ENCODE measurements at regions not wholly inside any gene's neighbourhood (a gene's known extent, or its start where the extent isn't known, plus 50 kb on each side); places are given as distances from the start of the nearest gene placed in this dataset.

DNA sequence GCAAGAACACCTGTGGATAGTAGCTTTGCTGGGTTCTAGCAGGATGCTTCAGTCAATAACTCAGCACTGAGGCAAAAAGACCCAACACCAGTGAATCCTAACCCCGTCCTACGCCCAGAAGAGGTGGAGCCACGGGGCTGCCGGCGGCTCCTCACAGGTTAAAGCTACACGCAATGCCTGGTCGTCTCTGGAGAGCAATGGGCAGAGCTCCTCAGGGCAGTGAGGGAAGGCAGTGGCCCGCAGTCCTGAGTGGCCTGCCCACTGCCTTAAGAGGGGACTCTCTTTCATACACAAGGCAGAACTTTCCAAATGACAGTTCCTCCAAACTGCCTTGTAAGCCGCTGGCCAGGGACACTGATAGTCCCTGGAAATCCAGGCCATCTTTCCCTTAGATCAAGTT is 244.2 kb upstream of the IRX2 start:
- H2AFZ ChIP-seq (ENCODE audit: low read length), result no peak overlapping the region
- no peaks in the 10 kb centered on the region for H3K79me2 ChIP-seq (ENCODE audit: insufficient read depth, low read length)
- no peaks in the 10 kb centered on the region for H3K9me2 ChIP-seq (replicated peaks; ENCODE audit: low read depth, low read length)
- no peaks in the 10 kb centered on the region for H3K4me1 ChIP-seq (ENCODE audit: insufficient read depth, low read length, poor library complexity, severe bottlenecking)
- no peaks in the 10 kb centered on the region for H4K20me1 ChIP-seq (ENCODE audit: insufficient read depth, low read length, poor library complexity, severe bottlenecking)
- H3K9me3 ChIP-seq (ENCODE audit: insufficient read depth, low read depth, low read length), result peaks cover 14% of the 10 kb centered on the region; the same call in 1 of the 2 replicates
- no peak overlapping the region for H3K9ac ChIP-seq (ENCODE audit: low read depth, low read length, poor library complexity, severe bottlenecking)
- H3K27me3 ChIP-seq (ENCODE audit: insufficient read depth, low read length, poor library complexity, severe bottlenecking), result no peaks in the 10 kb centered on the region
- H3K36me3 ChIP-seq (ENCODE audit: insufficient read depth, low read length), result no peaks in the 10 kb centered on the region
- H3K4me2 ChIP-seq (ENCODE audit: low read depth, low read length, poor library complexity, severe bottlenecking), result no peak overlapping the region
- H3K4me3 ChIP-seq (ENCODE audit: low read length, poor library complexity, severe bottlenecking), result no peak overlapping the region
- TF ChIP-seq, protein P1, sequence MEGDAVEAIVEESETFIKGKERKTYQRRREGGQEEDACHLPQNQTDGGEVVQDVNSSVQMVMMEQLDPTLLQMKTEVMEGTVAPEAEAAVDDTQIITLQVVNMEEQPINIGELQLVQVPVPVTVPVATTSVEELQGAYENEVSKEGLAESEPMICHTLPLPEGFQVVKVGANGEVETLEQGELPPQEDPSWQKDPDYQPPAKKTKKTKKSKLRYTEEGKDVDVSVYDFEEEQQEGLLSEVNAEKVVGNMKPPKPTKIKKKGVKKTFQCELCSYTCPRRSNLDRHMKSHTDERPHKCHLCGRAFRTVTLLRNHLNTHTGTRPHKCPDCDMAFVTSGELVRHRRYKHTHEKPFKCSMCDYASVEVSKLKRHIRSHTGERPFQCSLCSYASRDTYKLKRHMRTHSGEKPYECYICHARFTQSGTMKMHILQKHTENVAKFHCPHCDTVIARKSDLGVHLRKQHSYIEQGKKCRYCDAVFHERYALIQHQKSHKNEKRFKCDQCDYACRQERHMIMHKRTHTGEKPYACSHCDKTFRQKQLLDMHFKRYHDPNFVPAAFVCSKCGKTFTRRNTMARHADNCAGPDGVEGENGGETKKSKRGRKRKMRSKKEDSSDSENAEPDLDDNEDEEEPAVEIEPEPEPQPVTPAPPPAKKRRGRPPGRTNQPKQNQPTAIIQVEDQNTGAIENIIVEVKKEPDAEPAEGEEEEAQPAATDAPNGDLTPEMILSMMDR (conservative IDR thresholded peaks at IDR 0.05; ENCODE audit: low read length), result no peak
- no peak for TF ChIP-seq EZH2phosphoT487 (IDR thresholded peaks at IDR 0.05; ENCODE audit: borderline replicate concordance)
- H3F3A ChIP-seq (ENCODE audit: low read depth), result no peaks in the 10 kb centered on the region

DNA sequence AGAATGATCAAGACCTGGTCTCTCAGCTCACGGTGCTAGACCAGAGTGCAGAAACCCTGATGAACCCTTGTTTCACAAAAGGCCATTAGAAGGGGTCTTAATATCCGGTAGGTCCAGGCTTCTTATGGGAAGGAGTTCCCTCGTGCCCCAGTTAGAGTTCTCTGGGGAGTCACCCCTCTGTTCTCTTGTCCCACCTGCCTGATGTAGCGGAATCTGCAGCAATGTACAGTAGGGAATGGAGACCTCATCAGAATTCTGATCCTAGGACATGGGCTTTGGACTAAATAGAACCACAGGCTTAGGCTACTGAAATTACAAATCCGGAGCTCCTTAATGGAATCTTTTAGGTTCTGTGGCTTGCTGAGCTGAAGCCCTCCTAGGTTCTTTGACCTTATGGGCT is 243.6 kb upstream of the IRX2 start:
- no peak overlapping the region for H3K9ac ChIP-seq (ENCODE audit: low read depth, low read length, poor library complexity, severe bottlenecking)
- TF ChIP-seq, protein P1 (conservative IDR thresholded peaks at IDR 0.05; ENCODE audit: low read length), result no peak
- no peak for TF ChIP-seq EZH2phosphoT487 (IDR thresholded peaks at IDR 0.05; ENCODE audit: borderline replicate concordance)
- no peak overlapping the region for H3K4me3 ChIP-seq (ENCODE audit: low read length, poor library complexity, severe bottlenecking)
- no peaks in the 10 kb centered on the region for H3K27me3 ChIP-seq (ENCODE audit: insufficient read depth, low read length, poor library complexity, severe bottlenecking)
- no peaks in the 10 kb centered on the region for H3K79me2 ChIP-seq (ENCODE audit: insufficient read depth, low read length)
- no peak overlapping the region for H2AFZ ChIP-seq (ENCODE audit: low read length)
- no peaks in the 10 kb centered on the region for H3K36me3 ChIP-seq (ENCODE audit: insufficient read depth, low read length)
- H3K9me3 ChIP-seq (ENCODE audit: insufficient read depth, low read depth, low read length), result peaks cover 18% of the 10 kb centered on the region; the same call in 1 of the 2 replicates
- H3F3A ChIP-seq (ENCODE audit: low read depth), result no peaks in the 10 kb centered on the region
- no peaks in the 10 kb centered on the region for H3K4me1 ChIP-seq (ENCODE audit: insufficient read depth, low read length, poor library complexity, severe bottlenecking)
- no peaks in the 10 kb centered on the region for H3K9me2 ChIP-seq (replicated peaks; ENCODE audit: low read depth, low read length)
- H3K4me2 ChIP-seq (ENCODE audit: low read depth, low read length, poor library complexity, severe bottlenecking), result no peak overlapping the region
- H4K20me1 ChIP-seq (ENCODE audit: insufficient read depth, low read length, poor library complexity, severe bottlenecking), result no peaks in the 10 kb centered on the region

GRCh38 chr5:2993771-2994170 is 242.3 kb upstream of the IRX2 start:
- no peak overlapping the region for H3K4me2 ChIP-seq (ENCODE audit: low read depth, low read length, poor library complexity, severe bottlenecking)
- no peaks in the 10 kb centered on the region for H3K79me2 ChIP-seq (ENCODE audit: insufficient read depth, low read length)
- no peaks in the 10 kb centered on the region for H3K4me1 ChIP-seq (ENCODE audit: insufficient read depth, low read length, poor library complexity, severe bottlenecking)
- H3K4me3 ChIP-seq (ENCODE audit: low read length, poor library complexity, severe bottlenecking), result no peak overlapping the region
- H3K36me3 ChIP-seq (ENCODE audit: insufficient read depth, low read length), result no peaks in the 10 kb centered on the region
- no peaks in the 10 kb centered on the region for H3K27me3 ChIP-seq (ENCODE audit: insufficient read depth, low read length, poor library complexity, severe bottlenecking)
- TF ChIP-seq, protein P1 (conservative IDR thresholded peaks at IDR 0.05; ENCODE audit: low read length), result no peak
- TF ChIP-seq EZH2phosphoT487 (IDR thresholded peaks at IDR 0.05; ENCODE audit: borderline replicate concordance), result no peak
- H2AFZ ChIP-seq (ENCODE audit: low read length), result no peak overlapping the region
- no peaks in the 10 kb centered on the region for H3F3A ChIP-seq (ENCODE audit: low read depth)
- H4K20me1 ChIP-seq (ENCODE audit: insufficient read depth, low read length, poor library complexity, severe bottlenecking), result no peaks in the 10 kb centered on the region
- no peak overlapping the region for H3K9ac ChIP-seq (ENCODE audit: low read depth, low read length, poor library complexity, severe bottlenecking)
- no peaks in the 10 kb centered on the region for H3K9me2 ChIP-seq (replicated peaks; ENCODE audit: low read depth, low read length)
- H3K9me3 ChIP-seq (ENCODE audit: insufficient read depth, low read depth, low read length), result peaks cover 18% of the 10 kb centered on the region; the same call in 1 of the 2 replicates

Measured in Loucy (cell line).